Naive thymus-derived CD4-positive, alpha-beta T cell (primary cell): ENCODE measurements at regions not wholly inside any gene's neighbourhood (a gene's known extent, or its start where the extent isn't known, plus 50 kb on each side); places are given as distances from the start of the nearest gene placed in this dataset.

Experiments used
- ATAC-seq: fragments of 150-1000 bp; cut with Tn5 transposase; 2 replicates; pipeline ENCODE4 v1.10.0; 2021; ENCODE audit warnings: mild to moderate bottlenecking, moderate library complexity
- CTCF ChIA-PET: fragments of 350-600 bp; sonication (Branson Sonifier 250); formaldehyde crosslinking; loops from one replicate; lab custom pipeline; 2021; ENCODE audit warnings: antibody characterized with exemption; lab: Charles Lee
- POLR2A ChIA-PET: fragments of 350-600 bp; sonication (Branson Sonifier 250); formaldehyde crosslinking; loops from one replicate; lab custom pipeline; 2021; ENCODE audit warnings: antibody characterized with exemption, inconsistent platforms; lab: Charles Lee
- DNase-seq, 9 donors: peaks; one replicate each; pipeline versions ENCODE4 v3.0.0 to v3.0.0-alpha.2; 2020 to 2022; ENCODE audit warnings: mixed read lengths in 1 of 9
- H3K27ac ChIP-seq: one replicate; pipeline ENCODE4 v1.7.0; 2013; ENCODE audit warnings: mild to moderate bottlenecking, low read depth, low read length, moderate library complexity
- H3K27me3 ChIP-seq, 2 donors: one replicate each; pipeline ENCODE4 v1.7.0; 2013; ENCODE audit warnings: low read length in 2 of 2, mild to moderate bottlenecking in 2 of 2, moderate library complexity in 2 of 2; ENCODE audit not compliant: control insufficient read depth in 2 of 2, insufficient read depth in 2 of 2
- H3K36me3 ChIP-seq, 3 experiments: 1 replicate in 2 of 3; 2 replicates in 1 of 3; pipeline ENCODE4 v1.7.0; 2013; ENCODE audit warnings: low read length in 3 of 3, mild to moderate bottlenecking in 3 of 3, moderate library complexity in 1 of 3; ENCODE audit not compliant: insufficient read depth in 3 of 3, control insufficient read depth in 2 of 3
- H3K4me1 ChIP-seq, 2 donors: one replicate each; pipeline ENCODE4 v1.7.0; 2013; ENCODE audit warnings: low read length in 2 of 2, mild to moderate bottlenecking in 2 of 2, moderate library complexity in 1 of 2; ENCODE audit not compliant: control insufficient read depth in 2 of 2, insufficient read depth in 2 of 2
- H3K4me3 ChIP-seq: 2 replicates; pipeline ENCODE4 v1.7.0; 2013; ENCODE audit warnings: mild to moderate bottlenecking, low read length
- H3K9me3 ChIP-seq, 3 experiments: 1 replicate in 2 of 3; 2 replicates in 1 of 3; pipeline ENCODE4 v1.7.0; 2013; ENCODE audit warnings: low read length in 3 of 3; ENCODE audit not compliant: control insufficient read depth in 2 of 3
- H3K27ac Mint-ChIP-seq, 9 donors: one replicate each; pipeline ENCODE4 v1.8.0; 2020 to 2022; ENCODE audit warnings: mixed read lengths in 9 of 9, mild to moderate bottlenecking in 8 of 9, moderate library complexity in 5 of 9, inconsistent platforms in 2 of 9
- H3K27me3 Mint-ChIP-seq, 5 donors: one replicate each; pipeline ENCODE4 v1.8.0; 2021 to 2022; ENCODE audit warnings: mixed read lengths in 5 of 5, mild to moderate bottlenecking in 1 of 5
- H3K36me3 Mint-ChIP-seq, 5 donors: one replicate each; pipeline ENCODE4 v1.8.0; 2020 to 2022; ENCODE audit warnings: mixed read lengths in 5 of 5, mild to moderate bottlenecking in 3 of 5, inconsistent platforms in 1 of 5
- H3K4me1 Mint-ChIP-seq, 7 donors: one replicate each; pipeline ENCODE4 v1.8.0; 2020 to 2022; ENCODE audit warnings: mixed read lengths in 7 of 7, mild to moderate bottlenecking in 3 of 7, inconsistent platforms in 1 of 7
- H3K4me3 Mint-ChIP-seq, 10 donors: one replicate each; pipeline ENCODE4 v1.8.0; 2020 to 2022; ENCODE audit warnings: mild to moderate bottlenecking in 10 of 10, mixed read lengths in 10 of 10, moderate library complexity in 6 of 10, inconsistent platforms in 2 of 10
- H3K9me3 Mint-ChIP-seq, 11 donors: one replicate each; pipeline ENCODE4 v1.8.0; 2020 to 2022; ENCODE audit warnings: mixed read lengths in 11 of 11, mild to moderate bottlenecking in 4 of 11, inconsistent platforms in 1 of 11, moderate library complexity in 1 of 11
- intact Hi-C, 2 donors: fragments of 100-400 bp; cut with micrococcal nuclease; formaldehyde crosslinking; loops; one replicate each; pipeline ENCODE4 v1.15.1; 2023

DNA sequence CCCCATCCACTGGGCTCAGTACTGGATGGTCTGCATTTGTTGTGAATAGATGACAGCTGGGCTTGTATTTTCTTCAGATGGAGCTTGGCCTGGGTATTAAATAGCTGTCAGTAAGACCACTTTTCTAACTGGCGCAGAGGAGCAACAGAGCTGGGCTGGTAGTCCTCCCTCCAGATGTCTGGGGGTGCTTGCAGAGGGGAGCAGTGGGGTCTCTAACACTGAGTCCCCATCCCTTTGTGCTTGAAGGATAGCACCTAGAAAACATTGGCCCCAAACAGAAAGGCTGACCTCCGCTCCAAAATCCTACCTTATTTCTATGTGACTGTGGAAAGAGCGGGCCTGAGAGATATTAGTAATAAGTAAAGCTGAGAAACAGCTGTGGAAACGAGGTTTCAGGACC, 131.6 kb upstream of the E2F8 start:
- Histone ChIP-seq H3K4me3 (no peak overlapping the region), H3K27ac (no peak overlapping the region), H3K9me3 (no peaks in the 10 kb centered on the region), H3K4me1 (no peaks in the 10 kb centered on the region), H3K27me3 (no peaks in the 10 kb centered on the region), H3K36me3 (no peaks in the 10 kb centered on the region)
- H3K4me3 Mint-ChIP-seq, result no peak overlapping the region
- ChIA-PET POLR2A (no interaction called here), CTCF (no interaction called here)
- peaks cover 24 to 42% (median 35%) of the 10 kb centered on the region in 5 donors for H3K27me3 Mint-ChIP-seq
- DNase-seq (no peak), ATAC-seq (no peak)
- H3K36me3 Mint-ChIP-seq, result no peaks in the 10 kb centered on the region
- H3K27ac Mint-ChIP-seq, result no peak overlapping the region
- no peaks in the 10 kb centered on the region for H3K4me1 Mint-ChIP-seq
- H3K9me3 Mint-ChIP-seq, result peaks cover 0 to 7% (median 0%) of the 10 kb centered on the region in 11 donors
- intact Hi-C loops, result no loop called here

DNA sequence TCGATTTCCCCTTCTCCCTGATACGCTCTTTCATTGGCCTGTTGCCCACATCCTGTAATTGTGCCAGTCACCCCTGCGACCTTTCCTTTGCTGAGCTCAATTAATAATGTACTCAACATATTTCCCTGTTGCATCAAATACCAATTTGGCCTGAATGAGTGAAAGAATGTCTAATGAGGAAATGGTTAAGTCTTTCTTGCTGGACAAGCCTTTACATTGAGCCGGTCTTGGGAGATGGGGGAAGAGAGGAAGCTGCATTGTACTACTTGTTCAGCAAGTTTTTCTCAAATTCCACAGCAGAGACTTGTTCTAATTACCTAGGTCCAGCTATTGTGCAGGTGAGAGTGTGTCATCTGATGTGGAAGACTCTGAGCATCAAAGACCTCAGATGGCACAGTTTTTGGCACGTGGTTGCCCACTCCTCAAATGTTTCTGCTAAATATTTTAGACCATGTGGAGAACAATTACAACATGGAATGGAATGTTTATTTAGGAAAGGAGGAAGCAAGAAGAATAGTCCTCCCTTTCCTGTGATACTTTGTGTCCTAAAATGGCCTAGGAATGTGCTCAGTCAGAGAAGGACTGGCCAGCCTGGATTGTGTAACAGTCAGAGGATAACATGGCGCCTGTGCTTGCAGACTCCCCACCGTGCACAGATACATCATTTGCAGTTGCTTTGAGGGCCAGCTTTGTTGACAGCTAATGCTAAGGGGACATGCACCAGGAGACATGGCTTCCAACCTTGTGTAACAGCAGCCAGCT, 129.5 kb upstream of the E2F8 start:
- ChIA-PET POLR2A (no interaction called here), CTCF (no interaction called here)
- Mint-ChIP-seq H3K36me3 (no peaks in the 10 kb centered on the region), H3K27ac (no peak overlapping the region), H3K27me3 (peaks cover 16 to 25% (median 22%) of the 10 kb centered on the region in 5 donors), H3K4me3 (no peak overlapping the region), H3K4me1 (no peaks in the 10 kb centered on the region), H3K9me3 (peaks cover 0 to 7% (median 0%) of the 10 kb centered on the region in 11 donors)
- H3K36me3 ChIP-seq, result no peaks in the 10 kb centered on the region
- no peak for ATAC-seq
- no peak for DNase-seq
- no peaks in the 10 kb centered on the region for H3K27me3 ChIP-seq
- H3K4me3 ChIP-seq, result no peak overlapping the region
- no peaks in the 10 kb centered on the region for H3K9me3 ChIP-seq
- no peaks in the 10 kb centered on the region for H3K4me1 ChIP-seq
- H3K27ac ChIP-seq, result no peak overlapping the region
- intact Hi-C loops, result no loop called here

DNA sequence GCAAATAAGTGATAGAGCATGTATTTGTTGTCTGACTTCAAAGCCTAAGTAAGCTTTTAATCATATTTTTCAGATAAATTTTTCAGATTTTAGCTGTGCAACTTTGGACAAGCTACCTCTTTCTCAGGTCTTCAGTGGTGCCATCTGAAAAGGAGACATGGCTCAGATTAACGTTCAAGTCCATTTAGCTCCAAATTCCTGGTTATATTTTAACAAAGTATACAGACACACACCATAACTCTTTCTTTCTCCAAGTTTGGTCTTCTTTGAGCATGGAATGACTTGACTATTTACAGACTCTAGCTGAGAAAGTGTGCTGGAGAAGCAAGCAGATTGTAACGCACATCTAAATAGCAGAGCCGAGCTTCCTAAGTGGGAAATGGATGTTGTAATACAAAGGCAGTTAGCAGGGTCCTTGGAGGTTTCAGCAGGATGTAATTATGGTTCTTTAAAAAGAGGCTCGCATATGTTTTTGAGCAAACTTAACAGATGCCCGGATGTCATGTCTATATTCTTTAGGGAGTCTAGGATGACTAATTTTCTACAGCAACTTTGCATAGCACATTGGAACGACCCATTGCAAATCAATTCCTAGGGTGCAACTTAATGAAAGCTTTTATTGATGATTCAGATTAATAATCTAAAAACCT, 128.1 kb upstream of the E2F8 start:
- Histone ChIP-seq H3K4me1 (no peaks in the 10 kb centered on the region), H3K27me3 (no peaks in the 10 kb centered on the region), H3K4me3 (no peak overlapping the region), H3K9me3 (no peaks in the 10 kb centered on the region), H3K27ac (no peak overlapping the region), H3K36me3 (no peaks in the 10 kb centered on the region)
- ATAC-seq, result no peak
- Mint-ChIP-seq H3K36me3 (no peaks in the 10 kb centered on the region), H3K4me3 (no peak overlapping the region), H3K4me1 (no peaks in the 10 kb centered on the region), H3K27me3 (peaks cover 8 to 25% (median 14%) of the 10 kb centered on the region in 5 donors), H3K9me3 (peaks cover 0 to 5% (median 0%) of the 10 kb centered on the region in 11 donors), H3K27ac (no peak overlapping the region)
- intact Hi-C loops, result no loop called here
- ChIA-PET CTCF (no interaction called here), POLR2A (no interaction called here)
- DNase-seq, result no peak

DNA sequence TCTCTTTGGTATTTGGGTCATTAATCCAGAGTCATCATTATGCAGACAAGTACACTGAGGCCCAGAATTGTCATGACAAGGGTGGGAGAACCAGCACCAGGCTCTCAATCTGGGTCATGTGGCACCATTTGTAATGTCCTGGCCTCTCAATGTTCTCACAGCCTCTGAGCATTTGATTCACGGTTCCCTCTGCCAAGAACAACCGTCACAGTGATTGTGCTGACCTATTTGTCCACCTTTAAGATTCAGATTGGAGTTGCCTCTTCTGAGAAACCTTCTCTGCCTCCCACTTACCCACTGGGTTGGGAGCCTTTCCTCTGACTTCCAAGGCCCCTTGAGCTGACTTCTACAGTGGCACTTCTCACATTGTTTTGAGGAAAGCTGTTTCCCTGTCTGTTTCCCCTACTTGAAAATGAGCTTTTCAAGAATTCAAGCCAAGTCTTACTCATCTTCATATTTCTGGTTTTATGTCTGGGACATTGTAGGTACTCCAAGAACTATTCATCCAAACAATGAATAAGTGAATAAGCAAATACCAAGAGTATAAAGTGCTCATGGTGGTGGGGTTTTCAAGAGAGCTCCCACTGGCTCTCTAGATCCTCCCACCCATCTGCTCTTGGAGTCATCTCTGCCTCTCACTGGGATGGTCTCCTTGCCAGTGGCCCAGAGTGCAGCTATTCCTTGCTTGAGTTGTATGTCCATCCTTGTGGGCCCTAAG, 126.4 kb upstream of the E2F8 start:
- H3K27me3 ChIP-seq, result no peaks in the 10 kb centered on the region
- Mint-ChIP-seq H3K4me1 (peaks cover 0 to 1% (median 0%) of the 10 kb centered on the region in 7 donors), H3K9me3 (peaks cover 0 to 5% (median 0%) of the 10 kb centered on the region in 11 donors), H3K4me3 (no peak overlapping the region), H3K27me3 (peaks cover 8 to 21% (median 8%) of the 10 kb centered on the region in 5 donors), H3K36me3 (no peaks in the 10 kb centered on the region), H3K27ac (no peak overlapping the region)
- ATAC-seq, result no peak
- H3K9me3 ChIP-seq, result no peaks in the 10 kb centered on the region
- no peak overlapping the region for H3K4me3 ChIP-seq
- H3K27ac ChIP-seq, result no peak overlapping the region
- no peak for DNase-seq
- intact Hi-C loops, result no loop called here
- CTCF ChIA-PET, result no interaction called here
- POLR2A ChIA-PET, result no interaction called here
- no peaks in the 10 kb centered on the region for H3K4me1 ChIP-seq
- H3K36me3 ChIP-seq, result no peaks in the 10 kb centered on the region

DNA sequence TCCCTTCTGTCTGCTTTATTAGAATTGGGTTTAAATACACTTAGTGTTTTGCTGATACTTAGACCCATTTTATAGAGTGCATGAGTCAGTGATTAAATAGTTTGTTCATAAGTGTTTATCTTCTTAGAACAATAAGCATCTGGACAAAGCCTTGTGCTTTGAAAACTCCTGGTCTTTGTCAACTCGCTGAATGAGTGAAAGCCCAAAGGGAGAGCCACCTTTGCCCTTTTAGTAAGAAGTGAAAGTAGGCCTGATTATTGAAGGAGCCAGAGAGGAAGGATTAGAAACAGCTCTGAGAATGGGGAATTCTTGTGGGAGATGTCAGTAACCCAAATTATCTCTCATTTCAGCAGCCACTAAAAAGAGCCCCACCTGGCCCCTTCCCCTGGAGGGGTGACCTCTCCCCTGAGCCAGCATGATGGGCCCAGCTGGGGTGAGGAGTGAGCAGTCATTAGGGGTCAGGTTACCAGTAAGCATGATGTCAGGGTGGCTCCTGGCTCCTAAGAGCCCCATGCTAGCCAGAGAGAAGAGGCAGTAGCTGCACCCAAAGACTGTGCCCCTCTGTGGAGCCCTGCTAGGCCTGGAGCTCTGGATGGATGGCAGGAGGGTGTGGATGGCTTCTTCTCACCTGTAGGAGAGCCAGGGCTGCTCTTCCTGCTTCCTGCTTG, 125.1 kb upstream of the E2F8 start:
- Mint-ChIP-seq H3K9me3 (peaks cover 0 to 6% (median 0%) of the 10 kb centered on the region in 11 donors), H3K27ac (no peak overlapping the region), H3K27me3 (peaks cover 8 to 21% (median 11%) of the 10 kb centered on the region in 5 donors), H3K36me3 (no peaks in the 10 kb centered on the region), H3K4me1 (peaks cover 0 to 1% (median 0%) of the 10 kb centered on the region in 7 donors), H3K4me3 (no peak overlapping the region)
- CTCF ChIA-PET, result interaction anchor here (0.6 kb wide), 1 partner anchor 60 kb away, joined by 3 read pairs; no protein-coding TSS in a partner anchor
- H3K4me3 ChIP-seq, result no peak overlapping the region
- DNase-seq, result no peak
- H3K27me3 ChIP-seq, result no peaks in the 10 kb centered on the region
- no peaks in the 10 kb centered on the region for H3K9me3 ChIP-seq
- intact Hi-C loops, result no loop called here
- H3K27ac ChIP-seq, result no peak overlapping the region
- no peak for ATAC-seq
- POLR2A ChIA-PET, result no interaction called here
- H3K4me1 ChIP-seq, result no peaks in the 10 kb centered on the region
- no peaks in the 10 kb centered on the region for H3K36me3 ChIP-seq

DNA sequence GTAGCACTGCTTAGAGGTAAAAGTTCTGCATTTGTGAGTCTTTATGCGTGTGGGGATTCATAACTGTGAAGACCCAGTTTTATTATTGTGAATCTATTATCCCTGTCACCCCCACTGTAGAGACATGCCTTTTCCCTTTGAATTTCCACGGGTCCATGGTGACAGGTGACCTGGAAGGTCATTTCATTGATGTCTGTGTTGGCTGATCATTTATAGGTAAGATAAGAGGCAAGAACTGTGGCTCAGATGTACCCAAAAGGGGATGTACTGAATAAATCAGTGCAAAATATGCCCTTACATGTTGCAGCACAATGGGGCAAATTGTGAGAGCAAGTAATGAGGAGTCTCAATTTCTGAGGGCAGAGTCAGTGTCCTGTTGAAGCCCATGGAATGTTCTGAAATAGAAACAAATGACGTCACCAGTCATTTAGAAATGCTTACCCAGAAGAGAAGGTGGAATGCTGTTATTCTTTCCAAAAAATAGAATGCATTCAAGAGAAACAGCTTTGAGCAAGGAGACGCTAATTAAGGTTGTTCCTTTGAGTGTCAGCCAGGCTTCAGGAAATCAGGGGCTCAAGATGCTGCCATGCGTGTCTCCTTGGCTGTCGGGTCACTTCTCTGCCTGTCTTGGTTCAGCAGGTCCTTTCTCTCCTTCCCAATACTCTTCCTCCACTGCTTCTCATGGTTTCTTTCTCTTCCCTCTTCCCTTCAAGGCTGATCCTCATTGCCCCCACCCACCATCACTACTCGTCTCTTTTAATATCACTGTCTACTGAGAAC, 118.7 kb upstream of the E2F8 start:
- no peak overlapping the region for H3K27ac ChIP-seq
- peaks cover 0 to 6% (median 0%) of the 10 kb centered on the region in 11 donors for H3K9me3 Mint-ChIP-seq
- no peak overlapping the region for H3K27ac Mint-ChIP-seq
- POLR2A ChIA-PET, result no interaction called here
- H3K27me3 Mint-ChIP-seq, result peaks cover 11 to 39% (median 20%) of the 10 kb centered on the region in 5 donors
- intact Hi-C loops, result no loop called here
- no peak for DNase-seq
- no peak for ATAC-seq
- H3K4me1 Mint-ChIP-seq, result peaks cover 0 to 1% (median 0%) of the 10 kb centered on the region in 7 donors
- no peaks in the 10 kb centered on the region for H3K36me3 ChIP-seq
- H3K36me3 Mint-ChIP-seq, result no peaks in the 10 kb centered on the region
- no peaks in the 10 kb centered on the region for H3K4me1 ChIP-seq
- no peak overlapping the region for H3K4me3 Mint-ChIP-seq
- no peaks in the 10 kb centered on the region for H3K9me3 ChIP-seq
- peaks cover 0 to 2% of the 10 kb centered on the region in 2 donors for H3K27me3 ChIP-seq
- no peak overlapping the region for H3K4me3 ChIP-seq
- CTCF ChIA-PET, result no interaction called here
